B cell (primary cell): ENCODE measurements at regions not wholly inside any gene's neighbourhood (a gene's known extent, or its start where the extent isn't known, plus 50 kb on each side); places are given as distances from the start of the nearest gene placed in this dataset.

ENCODE experiments used
- ATAC-seq: fragments of 200-7000 bp; cut with Tn5 transposase; one replicate; pipeline ENCODE4 v1.10.0; 2021; ENCODE audit warnings: low read depth, mild to moderate bottlenecking, moderate number of reproducible peaks, moderate library complexity
- CTCF ChIA-PET: fragments of 350-600 bp; sonication (Branson Sonifier 250); formaldehyde crosslinking; loops from one replicate; lab custom pipeline; 2021; ENCODE audit warnings: antibody characterized with exemption, inconsistent platforms; lab: Charles Lee
- POLR2A ChIA-PET: fragments of 350-600 bp; sonication (Branson Sonifier 250); formaldehyde crosslinking; loops from one replicate; lab custom pipeline; 2021; ENCODE audit warnings: antibody characterized with exemption; lab: Charles Lee
- DNase-seq: peaks from one replicate; pipeline ENCODE4 v3.0.0; 2013
- H2AFZ ChIP-seq: 2 replicates; pipeline ENCODE4 v1.6.1; 2012; ENCODE audit warnings: mild to moderate bottlenecking, low read depth, low read length; ENCODE audit not compliant: insufficient read depth, poor library complexity, severe bottlenecking
- H3K27ac ChIP-seq, 2 donors: 1 replicate in 1 of 2; 2 replicates in 1 of 2; pipeline ENCODE4 v1.5.1; 2012 to 2013; ENCODE audit warnings: low read length in 2 of 2, mild to moderate bottlenecking in 2 of 2, moderate library complexity in 1 of 2
- H3K27me3 ChIP-seq, 4 experiments: fragments of 200-600 bp in 1 of 4; sonication (generic) in 1 of 4; replicated peaks in 1 of 4; 1 replicate in 2 of 4; 2 replicates in 2 of 4; pipeline versions ENCODE4 v1.6.1 to v1.7.0; 2013 to 2016; ENCODE audit warnings: low read length in 3 of 4, mild to moderate bottlenecking in 2 of 4, mixed read lengths in 1 of 4, moderate library complexity in 1 of 4; ENCODE audit not compliant: insufficient read depth in 4 of 4, control insufficient read depth in 3 of 4; ENCODE audit errors: control extremely low read depth in 1 of 4
- H3K36me3 ChIP-seq, 2 experiments: replicated peaks in 1 of 2; 1 replicate in 1 of 2; 2 replicates in 1 of 2; pipeline versions ENCODE4 v1.6.1 to v1.7.1; 2013; ENCODE audit warnings: low read length in 1 of 2; ENCODE audit not compliant: insufficient read depth in 2 of 2, control insufficient read depth in 1 of 2; ENCODE audit errors: control extremely low read depth in 1 of 2, extremely low read depth in 1 of 2
- H3K4me1 ChIP-seq, 2 donors: fragments of 200-600 bp in 1 of 2; sonication (generic) in 1 of 2; 1 replicate in 1 of 2; 2 replicates in 1 of 2; pipeline versions ENCODE4 v1.5.1 to v1.6.1; 2013 to 2017; ENCODE audit warnings: low read length in 2 of 2; ENCODE audit not compliant: control insufficient read depth in 2 of 2, insufficient read depth in 2 of 2
- H3K4me2 ChIP-seq: replicated peaks from 2 replicates; pipeline ENCODE3; 2012; ENCODE audit warnings: mild to moderate bottlenecking, low read depth, low read length; ENCODE audit not compliant: poor library complexity, severe bottlenecking
- H3K4me3 ChIP-seq, 5 experiments: fragments of 200-600 bp in 1 of 5; sonication (generic) in 1 of 5; 1 replicate in 3 of 5; 2 replicates in 2 of 5; pipeline versions ENCODE4 v1.5.1 to v1.7.0; 2011 to 2016; ENCODE audit warnings: low read length in 4 of 5, mild to moderate bottlenecking in 4 of 5, low read depth in 2 of 5, control low read depth in 1 of 5, moderate library complexity in 1 of 5; ENCODE audit not compliant: insufficient read depth in 1 of 5; ENCODE audit errors: control extremely low read depth in 1 of 5, extremely low read depth in 1 of 5
- H3K79me2 ChIP-seq: fragments of 200-600 bp; sonication (generic); one replicate; pipeline ENCODE4 v1.6.0; 2016; ENCODE audit warnings: low read length; ENCODE audit not compliant: control insufficient read depth, insufficient read depth
- H3K9ac ChIP-seq: fragments of 200-600 bp; sonication (generic); 2 replicates; pipeline ENCODE4 v1.6.1; 2017; ENCODE audit warnings: mild to moderate bottlenecking, low read length, moderate library complexity
- H3K9me3 ChIP-seq, 3 donors: one replicate each; pipeline versions ENCODE4 v1.6.1 to v1.7.1; 2013; ENCODE audit warnings: low read length in 2 of 3; ENCODE audit not compliant: control insufficient read depth in 2 of 3, insufficient read depth in 1 of 3; ENCODE audit errors: control extremely low read depth in 1 of 3
- H4K20me1 ChIP-seq: 2 replicates; pipeline ENCODE4 v1.6.0; 2012; ENCODE audit warnings: mild to moderate bottlenecking, low read length; ENCODE audit not compliant: insufficient read depth, control insufficient read depth, poor library complexity, severe bottlenecking
- H3K27ac Mint-ChIP-seq: one replicate; pipeline ENCODE4 v1.8.0; 2021; ENCODE audit warnings: mixed read lengths
- H3K27me3 Mint-ChIP-seq: one replicate; pipeline ENCODE4 v1.8.0; 2021; ENCODE audit warnings: mixed read lengths
- H3K4me1 Mint-ChIP-seq: one replicate; pipeline ENCODE4 v1.8.0; 2021; ENCODE audit warnings: mixed read lengths
- H3K4me3 Mint-ChIP-seq: one replicate; pipeline ENCODE4 v1.8.0; 2021; ENCODE audit warnings: mixed read lengths
- H3K9me3 Mint-ChIP-seq: one replicate; pipeline ENCODE4 v1.8.0; 2022; ENCODE audit warnings: mixed read lengths; ENCODE audit not compliant: insufficient read depth
- CTCF ChIP-seq: fragments of 200-600 bp; IDR thresholded peaks from one replicate; pipeline ENCODE4 v1.8.0; 2022; ENCODE audit warnings: antibody characterized with exemption, mild to moderate bottlenecking
- EZH2 ChIP-seq: IDR thresholded peaks from 2 replicates; pipeline ENCODE4 v1.6.1; 2012; ENCODE audit warnings: borderline replicate concordance, low read depth, mild to moderate bottlenecking, moderate library complexity, low read length; ENCODE audit not compliant: insufficient read depth, poor library complexity, severe bottlenecking
- WGBS: methylation state at CpG from one replicate; pipeline ENCODE4 v1.1.5; 2013; ENCODE audit warnings: missing lambda C conversion rate; ENCODE audit not compliant: insufficient coverage; 5-methylcytosine and 5-hydroxymethylcytosine counted together
- intact Hi-C: fragments of 100-400 bp; cut with micrococcal nuclease; formaldehyde crosslinking; loops from one replicate; pipeline ENCODE4 v1.10.0; 2022

GRCh38 chr2:225867071-225867470 lies 467.6 kb downstream of the NYAP2 start:
- no peak for ATAC-seq
- H3K79me2 ChIP-seq, result no peaks in the 10 kb centered on the region
- Mint-ChIP-seq H3K4me3 (no peak overlapping the region), H3K27me3 (peaks cover 3% of the 10 kb centered on the region), H3K4me1 (no peaks in the 10 kb centered on the region), H3K27ac (no peak overlapping the region), H3K9me3 (no peaks in the 10 kb centered on the region)
- ChIA-PET CTCF (no interaction called here), POLR2A (no interaction called here)
- H4K20me1 ChIP-seq, result no peaks in the 10 kb centered on the region
- no peaks in the 10 kb centered on the region for H3K9me3 ChIP-seq
- no peaks in the 10 kb centered on the region for H3K4me1 ChIP-seq
- intact Hi-C loops, result no loop called here
- no peak overlapping the region for H3K4me2 ChIP-seq
- H3K4me3 ChIP-seq, result no peak overlapping the region
- H2AFZ ChIP-seq, result no peak overlapping the region
- no peak overlapping the region for H3K27ac ChIP-seq
- TF ChIP-seq CTCF, result no peak
- TF ChIP-seq EZH2, result no peak
- no peak for DNase-seq
- H3K27me3 ChIP-seq, result no peaks in the 10 kb centered on the region
- WGBS, result 69% methylated on average over 4 of the region's 5 CpGs
- no peak overlapping the region for H3K9ac ChIP-seq
- H3K36me3 ChIP-seq, result no peaks in the 10 kb centered on the region

- Histone ChIP-seq H3K79me2 (no peaks in the 10 kb centered on the region), H3K27ac (no peak overlapping the region), H3K4me2 (no peak overlapping the region), H3K36me3 (no peaks in the 10 kb centered on the region), H3K4me1 (no peaks in the 10 kb centered on the region), H3K9me3 (no peaks in the 10 kb centered on the region), H3K27me3 (no peaks in the 10 kb centered on the region), H2AFZ (no peak overlapping the region), H3K4me3 (no peak overlapping the region), H3K9ac (no peak overlapping the region), H4K20me1 (no peaks in the 10 kb centered on the region)
- no peak for ATAC-seq
- intact Hi-C loops, result no loop called here
- Mint-ChIP-seq H3K4me3 (no peak overlapping the region), H3K27me3 (peaks cover 3% of the 10 kb centered on the region), H3K27ac (no peak overlapping the region), H3K9me3 (peaks cover 2% of the 10 kb centered on the region), H3K4me1 (no peaks in the 10 kb centered on the region)
- POLR2A ChIA-PET, result no interaction called here
- DNase-seq, result no peak
- CTCF ChIA-PET, result no interaction called here
- TF ChIP-seq EZH2 (no peak), CTCF (no peak)
Observed at GRCh38 chr2:225865468-225865867, 466.0 kb downstream of the NYAP2 start.
